ENCODE measurements at regions not wholly inside any gene's neighbourhood (a gene's known extent, or its start where the extent isn't known, plus 50 kb on each side); places are given as distances from the start of the nearest gene placed in this dataset.

DNA sequence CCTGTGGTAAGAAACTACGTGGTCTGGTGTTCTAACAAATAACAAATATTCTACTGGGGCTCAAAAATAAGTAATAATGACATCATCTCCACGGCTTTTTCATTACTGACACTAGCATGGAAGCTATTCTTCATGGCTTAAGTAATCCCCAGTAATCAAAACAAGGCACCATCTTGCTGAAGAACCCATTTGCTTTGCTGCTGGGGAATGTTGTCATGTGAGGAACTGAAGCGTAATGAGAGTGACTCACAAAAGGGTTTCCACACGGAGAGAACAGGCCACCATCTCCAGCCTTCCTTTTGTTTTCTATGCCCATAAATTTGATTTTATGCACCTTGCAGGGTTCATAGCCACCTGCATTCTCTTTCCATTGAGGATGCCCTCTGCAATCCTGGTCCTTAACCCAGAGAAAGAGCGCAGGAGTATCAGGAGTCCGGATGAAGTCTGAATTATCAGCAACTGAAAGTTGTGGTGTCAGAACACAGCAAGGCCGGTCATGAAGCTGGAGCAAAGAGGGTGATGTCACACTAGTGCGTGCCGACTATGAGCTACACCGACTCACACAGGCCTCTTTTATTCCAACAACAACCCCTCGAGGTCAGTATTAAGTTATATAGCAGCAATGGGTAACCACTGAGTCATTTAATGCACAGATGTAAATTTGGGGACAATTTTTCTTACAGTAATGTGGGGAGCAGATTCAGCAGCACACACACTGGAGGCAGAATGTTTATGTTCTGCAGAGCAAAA lies 173.7 kb upstream of the SSTR4 start:
- no peak for DNase-seq (ENCODE audit: low spot score in 2 of 2)
- intact Hi-C loops (cut with DNase I) = no loop called here
- TF ChIP-seq, protein P1, sequence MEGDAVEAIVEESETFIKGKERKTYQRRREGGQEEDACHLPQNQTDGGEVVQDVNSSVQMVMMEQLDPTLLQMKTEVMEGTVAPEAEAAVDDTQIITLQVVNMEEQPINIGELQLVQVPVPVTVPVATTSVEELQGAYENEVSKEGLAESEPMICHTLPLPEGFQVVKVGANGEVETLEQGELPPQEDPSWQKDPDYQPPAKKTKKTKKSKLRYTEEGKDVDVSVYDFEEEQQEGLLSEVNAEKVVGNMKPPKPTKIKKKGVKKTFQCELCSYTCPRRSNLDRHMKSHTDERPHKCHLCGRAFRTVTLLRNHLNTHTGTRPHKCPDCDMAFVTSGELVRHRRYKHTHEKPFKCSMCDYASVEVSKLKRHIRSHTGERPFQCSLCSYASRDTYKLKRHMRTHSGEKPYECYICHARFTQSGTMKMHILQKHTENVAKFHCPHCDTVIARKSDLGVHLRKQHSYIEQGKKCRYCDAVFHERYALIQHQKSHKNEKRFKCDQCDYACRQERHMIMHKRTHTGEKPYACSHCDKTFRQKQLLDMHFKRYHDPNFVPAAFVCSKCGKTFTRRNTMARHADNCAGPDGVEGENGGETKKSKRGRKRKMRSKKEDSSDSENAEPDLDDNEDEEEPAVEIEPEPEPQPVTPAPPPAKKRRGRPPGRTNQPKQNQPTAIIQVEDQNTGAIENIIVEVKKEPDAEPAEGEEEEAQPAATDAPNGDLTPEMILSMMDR (IDR thresholded peaks at IDR 0.05) = no peak
- H3K27me3 ChIP-seq = no peaks in the 10 kb centered on the region
- H3K4me1 ChIP-seq = no peaks in the 10 kb centered on the region
- no peak overlapping the region for H3K27ac ChIP-seq
- no peak overlapping the region for H3K4me3 ChIP-seq
- H3K36me3 ChIP-seq = no peaks in the 10 kb centered on the region
- H3K9me3 ChIP-seq = peaks cover 0 to 2% of the 10 kb centered on the region in 2 donors

DNA sequence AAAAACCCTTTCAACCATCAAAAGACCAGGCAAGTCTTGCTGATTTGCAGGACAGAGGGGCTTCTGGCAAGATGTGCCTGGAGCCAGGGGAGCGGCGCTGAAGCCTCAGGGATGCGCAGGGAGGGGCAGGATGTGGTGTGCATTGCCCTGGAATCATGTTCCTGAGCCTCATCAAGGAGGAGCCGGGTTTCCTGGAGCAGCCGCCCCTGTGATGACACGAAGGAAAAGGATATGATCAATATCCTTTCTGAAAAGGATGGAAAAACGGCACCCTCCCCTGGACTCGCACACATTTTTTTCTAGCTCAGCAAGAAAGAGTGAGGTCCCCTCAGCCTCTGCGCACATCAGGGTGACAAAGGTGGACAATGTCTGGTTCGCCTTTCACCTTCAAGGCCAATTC lies 173.1 kb upstream of the SSTR4 start:
- intact Hi-C loops (cut with DNase I) = no loop called here
- Histone ChIP-seq H3K36me3 (no peaks in the 10 kb centered on the region), H3K27me3 (no peaks in the 10 kb centered on the region), H3K9me3 (no peaks in the 10 kb centered on the region), H3K4me1 (no peaks in the 10 kb centered on the region), H3K27ac (no peak overlapping the region), H3K4me3 (no peak overlapping the region)
- no peak for DNase-seq (ENCODE audit: low spot score in 2 of 2)
- TF ChIP-seq, protein P1 (IDR thresholded peaks at IDR 0.05) = no peak

DNA sequence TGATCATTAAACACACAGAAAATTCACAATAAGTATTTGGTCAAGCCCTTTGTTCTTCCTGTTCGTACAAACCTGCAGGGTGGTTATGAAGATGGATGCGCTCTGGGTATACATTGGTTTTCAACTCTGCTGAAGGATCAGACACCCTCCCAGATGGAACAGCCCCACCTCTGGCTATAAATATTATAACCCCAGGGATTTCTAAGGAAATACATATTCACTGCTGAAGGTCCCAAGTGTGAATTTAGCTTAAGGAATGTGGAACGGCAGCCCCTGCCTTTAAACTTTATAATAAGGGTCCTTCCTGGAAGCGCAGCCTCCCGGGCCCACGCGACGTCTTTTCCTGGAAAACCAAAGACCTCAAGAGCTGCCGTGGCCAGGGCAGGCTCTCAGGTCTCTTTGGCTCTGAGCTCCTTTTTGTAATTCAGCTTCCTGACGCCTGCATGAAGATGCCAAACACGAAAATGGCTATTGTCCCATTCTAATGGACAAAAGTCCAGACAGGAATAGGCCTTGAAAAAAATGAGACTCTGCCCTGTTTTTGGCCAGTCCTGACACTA lies 172.4 kb upstream of the SSTR4 start:
- Histone ChIP-seq H3K4me3 (no peak overlapping the region), H3K27ac (peak overlapping the region in 1 of 2 donors; percentile 56)
- intact Hi-C loops (cut with DNase I) = no loop called here

DNA sequence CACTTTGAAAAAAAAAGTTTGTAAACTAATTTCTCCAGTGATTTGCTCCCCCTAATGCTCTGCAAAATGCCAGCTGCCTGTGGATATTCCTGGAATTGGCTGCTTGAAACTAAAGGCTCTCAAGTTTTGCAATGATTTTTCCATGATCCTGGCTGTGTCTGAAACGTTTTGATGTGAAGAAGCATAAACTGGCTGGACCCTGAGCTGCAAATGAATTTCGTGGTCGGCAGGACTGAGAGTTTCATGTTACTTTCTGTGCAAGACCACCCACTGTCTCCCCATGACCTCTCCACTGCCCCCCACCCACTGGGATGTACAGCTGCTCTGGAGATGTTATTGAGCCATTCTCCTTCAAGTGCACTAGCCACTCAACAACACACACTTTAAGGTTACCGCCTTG lies 171.3 kb upstream of the SSTR4 start:
- Histone ChIP-seq H3K4me3 (no peak overlapping the region), H3K27ac (no peak overlapping the region), H3K27me3 (no peaks in the 10 kb centered on the region), H3K4me1 (no peaks in the 10 kb centered on the region), H3K9me3 (peaks cover 0 to 17% of the 10 kb centered on the region in 2 donors), H3K36me3 (no peaks in the 10 kb centered on the region)
- no peak for DNase-seq (ENCODE audit: low spot score in 2 of 2)
- TF ChIP-seq, protein P1 (IDR thresholded peaks at IDR 0.05) = no peak
- intact Hi-C loops (cut with DNase I) = no loop called here

More for the DNA sequence above, 172.4 kb upstream of the SSTR4 start:
- TF ChIP-seq, protein P1 (IDR thresholded peaks at IDR 0.05) = no peak
- Histone ChIP-seq H3K27me3 (no peaks in the 10 kb centered on the region), H3K9me3 (peaks cover 0 to 7% of the 10 kb centered on the region in 2 donors), H3K36me3 (no peaks in the 10 kb centered on the region), H3K4me1 (no peaks in the 10 kb centered on the region)
- no peak for DNase-seq (ENCODE audit: low spot score in 2 of 2)

DNA sequence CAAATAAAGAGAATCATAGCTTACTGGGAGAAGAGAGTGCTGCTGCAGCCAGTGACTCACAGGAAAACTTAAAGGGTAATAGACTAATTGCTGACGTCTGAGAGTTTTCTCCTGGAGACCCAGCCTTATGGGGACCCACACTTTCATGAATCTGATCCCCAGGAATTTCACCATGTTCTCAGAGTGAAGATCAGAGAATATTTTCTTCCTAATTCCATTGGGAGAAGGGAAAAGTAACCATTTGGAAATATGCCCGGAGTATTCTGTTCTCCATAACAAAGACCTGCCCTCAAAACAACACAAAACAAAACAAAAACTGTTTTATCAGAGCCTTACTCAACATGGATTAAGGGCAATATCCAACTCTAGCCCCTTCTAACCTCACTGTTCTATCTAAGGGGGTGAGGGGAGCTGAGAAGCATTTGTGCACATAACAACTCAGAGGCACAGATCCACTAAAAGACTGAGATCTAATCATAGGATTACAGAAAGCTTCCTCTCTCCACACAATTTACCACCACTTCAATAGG lies 168.2 kb upstream of the SSTR4 start:
- intact Hi-C loops (cut with DNase I) = no loop called here

More for the DNA sequence above, 168.2 kb upstream of the SSTR4 start:
- Histone ChIP-seq H3K27me3 (no peaks in the 10 kb centered on the region), H3K9me3 (peaks cover 0 to 17% of the 10 kb centered on the region in 2 donors), H3K27ac (no peak overlapping the region), H3K4me1 (no peaks in the 10 kb centered on the region), H3K4me3 (no peak overlapping the region), H3K36me3 (no peaks in the 10 kb centered on the region)
- no peak for DNase-seq (ENCODE audit: low spot score in 2 of 2)
- TF ChIP-seq, protein P1 (IDR thresholded peaks at IDR 0.05) = no peak
